SK-N-SH treated with all-trans-retinoic acid at 6 μM for 48 hours (cell line): ENCODE measurements at regions not wholly inside any gene's neighbourhood (a gene's known extent, or its start where the extent isn't known, plus 50 kb on each side); places are given as distances from the start of the nearest gene placed in this dataset.

Experiments used
- ARNTL ChIP-seq: fragments of 450-650 bp; formaldehyde crosslinking; IDR thresholded peaks from 2 replicates; pipeline ENCODE4 v1.5.0; 2020; ENCODE audit warnings: low read depth, mild to moderate bottlenecking, moderate library complexity, borderline replicate concordance
- BACH2 ChIP-seq: fragments of 250-450 bp; sonication (Bioruptor Pico); IDR thresholded peaks from 2 replicates; pipeline ENCODE4 v1.9.0; 2021; ENCODE audit warnings: mild to moderate bottlenecking, borderline replicate concordance
- ISL1 ChIP-seq: fragments of 250-450 bp; sonication (Bioruptor Pico); IDR thresholded peaks from 2 replicates; pipeline ENCODE4 v2.1.2; 2022; ENCODE audit warnings: mild to moderate bottlenecking, moderate library complexity
- OSR1 ChIP-seq: fragments of 250-450 bp; sonication (Bioruptor Pico); IDR thresholded peaks from 2 replicates; pipeline ENCODE4 v1.8.0; 2022; ENCODE audit warnings: moderate library complexity, mild to moderate bottlenecking, inconsistent platforms
- PATZ1 ChIP-seq: fragments of 250-450 bp; sonication (Bioruptor Pico); IDR thresholded peaks from 2 replicates; pipeline ENCODE4 v1.8.0; 2020; ENCODE audit warnings: mild to moderate bottlenecking, moderate library complexity, borderline replicate concordance
- PPARA ChIP-seq: fragments of 250-450 bp; sonication (Bioruptor Pico); IDR thresholded peaks from 2 replicates; pipeline ENCODE4 v1.5.0; 2020; ENCODE audit warnings: mild to moderate bottlenecking, borderline replicate concordance
- RARB ChIP-seq: fragments of 250-450 bp; sonication (Bioruptor Pico); IDR thresholded peaks from 2 replicates; pipeline ENCODE4 v1.8.0; 2021; ENCODE audit warnings: mild to moderate bottlenecking, moderate library complexity
- SNAI2 ChIP-seq: fragments of 250-450 bp; sonication (Bioruptor Pico); IDR thresholded peaks from 2 replicates; pipeline ENCODE4 v1.5.0; 2020; ENCODE audit warnings: mild to moderate bottlenecking, moderate library complexity
- TCF4 ChIP-seq: fragments of 250-450 bp; sonication (Bioruptor Pico); IDR thresholded peaks from 2 replicates; pipeline ENCODE4 v1.8.0; 2021; ENCODE audit warnings: mild to moderate bottlenecking, moderate library complexity, borderline replicate concordance
- TOX ChIP-seq: fragments of 250-450 bp; sonication (Bioruptor Pico); IDR thresholded peaks from 2 replicates; pipeline ENCODE4 v1.8.0; 2021; ENCODE audit warnings: mild to moderate bottlenecking, moderate library complexity, borderline replicate concordance
- ZFP3 ChIP-seq: fragments of 250-450 bp; sonication (Bioruptor Pico); IDR thresholded peaks from 2 replicates; pipeline ENCODE4 v1.5.0; 2020; ENCODE audit warnings: mild to moderate bottlenecking, moderate library complexity
- ZNF8 ChIP-seq: fragments of 450-650 bp; formaldehyde crosslinking; IDR thresholded peaks from 2 replicates; pipeline ENCODE4 v1.5.0; 2020; ENCODE audit warnings: mild to moderate bottlenecking, moderate library complexity
- TF ChIP-seq, protein P1 (sequence below): fragments of 250-450 bp; sonication (Bioruptor Pico); IDR thresholded peaks from 2 replicates; pipeline ENCODE4 v1.5.1; 2020; ENCODE audit warnings: low read depth, mild to moderate bottlenecking, moderate library complexity

DNA sequence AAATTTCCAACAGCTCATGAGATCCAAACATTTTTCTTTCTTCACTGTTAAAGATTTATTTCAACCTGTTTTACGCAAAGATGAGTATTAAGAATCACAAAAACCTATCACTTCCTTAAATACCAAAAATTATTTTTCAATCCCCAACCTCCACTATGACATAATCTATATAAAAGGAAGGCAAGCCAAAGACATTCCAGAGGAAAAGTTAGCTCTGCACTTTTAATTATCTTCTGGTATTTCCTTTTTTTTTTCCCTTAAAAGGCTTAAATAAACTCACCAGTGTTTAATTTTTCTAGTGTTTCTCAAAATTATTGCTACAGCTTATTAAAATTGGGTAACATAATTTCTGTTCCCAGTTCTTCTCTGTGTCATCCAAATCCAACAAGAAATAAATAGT lies 75.9 kb downstream of the BMP4 start:
- TF ChIP-seq RARB (CRISPR knock-in tag) = no peak
- no peak for TF ChIP-seq ZNF8 (CRISPR knock-in tag)
- no peak for TF ChIP-seq PPARA (CRISPR knock-in tag)
- TF ChIP-seq ZFP3 (CRISPR knock-in tag) = no peak
- TF ChIP-seq ARNTL = no peak
- no peak for TF ChIP-seq BACH2
- TF ChIP-seq ISL1 (CRISPR knock-in tag) = no peak
- TF ChIP-seq TOX (CRISPR knock-in tag) = no peak
- TF ChIP-seq TCF4 (CRISPR knock-in tag) = no peak
- TF ChIP-seq SNAI2 (CRISPR knock-in tag) = no peak
- TF ChIP-seq PATZ1 (CRISPR knock-in tag) = no peak
- TF ChIP-seq OSR1 = no peak
- TF ChIP-seq, protein P1, sequence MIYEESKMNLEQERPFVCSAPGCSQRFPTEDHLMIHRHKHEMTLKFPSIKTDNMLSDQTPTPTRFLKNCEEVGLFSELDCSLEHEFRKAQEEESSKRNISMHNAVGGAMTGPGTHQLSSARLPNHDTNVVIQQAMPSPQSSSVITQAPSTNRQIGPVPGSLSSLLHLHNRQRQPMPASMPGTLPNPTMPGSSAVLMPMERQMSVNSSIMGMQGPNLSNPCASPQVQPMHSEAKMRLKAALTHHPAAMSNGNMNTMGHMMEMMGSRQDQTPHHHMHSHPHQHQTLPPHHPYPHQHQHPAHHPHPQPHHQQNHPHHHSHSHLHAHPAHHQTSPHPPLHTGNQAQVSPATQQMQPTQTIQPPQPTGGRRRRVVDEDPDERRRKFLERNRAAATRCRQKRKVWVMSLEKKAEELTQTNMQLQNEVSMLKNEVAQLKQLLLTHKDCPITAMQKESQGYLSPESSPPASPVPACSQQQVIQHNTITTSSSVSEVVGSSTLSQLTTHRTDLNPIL (CRISPR knock-in tag) = no peak
